OCI-LY3 (cell line): ENCODE measurements at regions not wholly inside any gene's neighbourhood (a gene's known extent, or its start where the extent isn't known, plus 50 kb on each side); places are given as distances from the start of the nearest gene placed in this dataset.

Experiments used
- H2AFZ ChIP-seq: fragments of 200-600, 300-600 bp; shearing (Covaris generic); 2 replicates; pipeline ENCODE4 v1.6.0; 2014; ENCODE audit warnings: antibody characterized with exemption, low read depth, low read length
- H3K27ac ChIP-seq: fragments of 200-600, 300-600 bp; sonication (generic); 2 replicates; pipeline ENCODE4 v1.5.1; 2014; ENCODE audit warnings: mild to moderate bottlenecking, low read length, moderate library complexity, mixed read lengths
- H3K27me3 ChIP-seq: fragments of 200-600, 300-600 bp; sonication (generic); 2 replicates; pipeline ENCODE4 v1.6.1; 2014; ENCODE audit warnings: low read depth, low read length, mixed read lengths
- H3K36me3 ChIP-seq: fragments of 200-600, 300-600 bp; sonication (generic); replicated peaks from 2 replicates; pipeline ENCODE3; 2014; ENCODE audit warnings: low read depth, low read length, mixed read lengths
- H3K4me1 ChIP-seq: fragments of 300-600, 200-600 bp; sonication (generic); 2 replicates; pipeline ENCODE4 v1.6.1; 2014; ENCODE audit warnings: low read length, mixed read lengths
- H3K4me2 ChIP-seq: fragments of 200-600, 300-600 bp; sonication (generic); 2 replicates; pipeline ENCODE4 v1.6.1; 2014; ENCODE audit warnings: low read length, mixed read lengths
- H3K4me3 ChIP-seq: fragments of 300-600, 200-600 bp; sonication (generic); 2 replicates; pipeline ENCODE4 v1.5.1; 2014; ENCODE audit warnings: antibody characterized with exemption, mild to moderate bottlenecking, low read length, moderate library complexity
- H3K79me2 ChIP-seq: fragments of 300-600, 200-600 bp; shearing (Covaris generic); 2 replicates; pipeline ENCODE4 v1.6.1; 2014; ENCODE audit warnings: mild to moderate bottlenecking, low read length, mixed read lengths
- H3K9ac ChIP-seq: fragments of 300-600, 200-600 bp; shearing (Covaris generic); 2 replicates; pipeline ENCODE4 v1.6.0; 2014; ENCODE audit warnings: mild to moderate bottlenecking, low read length, moderate library complexity
- H3K9me3 ChIP-seq: fragments of 200-600, 300-600 bp; shearing (Covaris generic); 2 replicates; pipeline ENCODE4 v1.6.1; 2014; ENCODE audit warnings: low read length, mixed read lengths; ENCODE audit not compliant: insufficient read depth
- H4K20me1 ChIP-seq: fragments of 200-600, 300-600 bp; sonication (generic); 2 replicates; pipeline ENCODE4 v1.6.1; 2016; ENCODE audit warnings: low read length, mixed read lengths; ENCODE audit not compliant: insufficient read depth
- EZH2phosphoT487 ChIP-seq: fragments of 200-600 bp; shearing (Covaris generic); IDR thresholded peaks from 2 replicates; pipeline ENCODE4 v1.6.1; 2018; ENCODE audit warnings: antibody characterized with exemption, mixed run types, low read depth
- TF ChIP-seq, protein P1 (sequence below): fragments of 200-600, 300-600 bp; sonication (generic); IDR thresholded peaks from 2 replicates; pipeline ENCODE4 v1.5.1; 2014; ENCODE audit warnings: antibody characterized with exemption, low read length, low read depth

DNA sequence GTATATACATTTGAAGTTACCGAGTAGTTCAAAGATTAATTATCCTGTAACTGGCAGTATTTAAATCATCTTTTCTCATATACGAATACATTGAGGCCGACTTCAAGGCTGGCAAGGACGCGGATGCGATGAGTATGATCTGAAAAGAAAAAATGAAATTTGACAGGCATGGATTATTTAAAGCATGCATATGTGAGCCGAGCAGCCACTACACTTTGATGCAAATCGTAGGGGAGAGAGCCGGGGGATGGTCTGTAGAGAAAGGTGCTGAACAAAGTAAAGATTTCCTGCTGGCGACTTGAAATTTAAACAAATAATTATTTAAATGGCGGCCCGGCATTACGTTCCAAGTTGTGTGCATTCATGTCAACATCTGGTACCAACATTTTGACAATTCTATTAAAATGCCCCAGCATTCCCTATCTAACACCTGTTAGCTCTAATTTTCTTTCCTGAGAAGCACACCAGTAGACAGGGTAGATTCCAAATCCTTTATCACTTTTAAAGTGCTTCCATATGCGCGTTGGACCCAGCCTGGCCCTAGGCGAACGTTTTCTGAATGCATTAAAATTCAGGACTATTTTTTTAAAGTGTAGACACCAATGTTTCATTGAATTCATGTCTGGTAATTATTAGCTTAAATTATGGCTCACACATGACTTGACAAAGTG is 188.7 kb downstream of the EMX2 start:
- H3K79me2 ChIP-seq = no peaks in the 10 kb centered on the region
- TF ChIP-seq, protein P1, sequence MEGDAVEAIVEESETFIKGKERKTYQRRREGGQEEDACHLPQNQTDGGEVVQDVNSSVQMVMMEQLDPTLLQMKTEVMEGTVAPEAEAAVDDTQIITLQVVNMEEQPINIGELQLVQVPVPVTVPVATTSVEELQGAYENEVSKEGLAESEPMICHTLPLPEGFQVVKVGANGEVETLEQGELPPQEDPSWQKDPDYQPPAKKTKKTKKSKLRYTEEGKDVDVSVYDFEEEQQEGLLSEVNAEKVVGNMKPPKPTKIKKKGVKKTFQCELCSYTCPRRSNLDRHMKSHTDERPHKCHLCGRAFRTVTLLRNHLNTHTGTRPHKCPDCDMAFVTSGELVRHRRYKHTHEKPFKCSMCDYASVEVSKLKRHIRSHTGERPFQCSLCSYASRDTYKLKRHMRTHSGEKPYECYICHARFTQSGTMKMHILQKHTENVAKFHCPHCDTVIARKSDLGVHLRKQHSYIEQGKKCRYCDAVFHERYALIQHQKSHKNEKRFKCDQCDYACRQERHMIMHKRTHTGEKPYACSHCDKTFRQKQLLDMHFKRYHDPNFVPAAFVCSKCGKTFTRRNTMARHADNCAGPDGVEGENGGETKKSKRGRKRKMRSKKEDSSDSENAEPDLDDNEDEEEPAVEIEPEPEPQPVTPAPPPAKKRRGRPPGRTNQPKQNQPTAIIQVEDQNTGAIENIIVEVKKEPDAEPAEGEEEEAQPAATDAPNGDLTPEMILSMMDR = no peak
- TF ChIP-seq EZH2phosphoT487 = no peak
- no peaks in the 10 kb centered on the region; the same call in 1 of the 2 replicates for H3K27me3 ChIP-seq
- no peak overlapping the region for H3K9ac ChIP-seq
- no peak overlapping the region for H2AFZ ChIP-seq
- H3K27ac ChIP-seq = no peak overlapping the region
- H4K20me1 ChIP-seq = no peaks in the 10 kb centered on the region
- H3K4me2 ChIP-seq = no peak overlapping the region
- H3K4me3 ChIP-seq = no peak overlapping the region
- H3K36me3 ChIP-seq = no peaks in the 10 kb centered on the region
- H3K9me3 ChIP-seq = no peaks in the 10 kb centered on the region
- no peaks in the 10 kb centered on the region for H3K4me1 ChIP-seq

DNA sequence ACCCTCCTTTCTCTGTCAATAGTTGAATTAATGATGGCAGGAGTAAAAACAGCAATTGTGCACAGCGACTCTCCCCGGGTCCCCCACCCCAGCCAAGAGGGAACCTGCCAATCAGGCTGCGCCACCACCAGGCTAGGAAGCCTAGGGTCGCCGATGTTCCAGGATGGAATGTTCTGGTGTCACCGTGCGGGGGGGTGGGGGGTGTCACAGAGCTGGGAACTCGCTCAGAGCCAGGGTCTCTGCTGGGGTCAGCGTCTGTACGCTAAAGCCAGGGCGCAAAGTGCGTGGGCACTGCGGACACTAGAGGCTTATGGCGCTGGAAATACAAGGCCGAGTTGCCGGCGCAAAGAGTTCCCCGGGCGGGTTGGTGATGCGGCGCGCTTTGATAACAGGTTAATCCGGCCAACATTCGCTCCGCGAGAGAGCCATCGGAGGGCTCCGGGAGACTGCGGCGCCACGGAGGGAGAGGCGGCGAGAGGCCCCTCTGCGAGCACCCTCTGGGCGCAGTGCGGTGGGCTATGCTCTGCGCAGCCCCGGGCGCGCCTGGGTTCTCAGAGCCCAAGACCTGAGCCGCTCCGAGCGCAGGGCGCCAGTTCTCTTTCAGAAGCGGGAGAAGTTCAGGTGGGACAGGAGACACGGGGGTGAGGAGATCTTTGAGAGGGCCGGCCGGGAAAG is 192.3 kb downstream of the EMX2 start:
- H3K9me3 ChIP-seq = no peaks in the 10 kb centered on the region
- H3K4me1 ChIP-seq = no peaks in the 10 kb centered on the region
- H3K4me3 ChIP-seq = no peak overlapping the region
- H3K27ac ChIP-seq = no peak overlapping the region
- no peaks in the 10 kb centered on the region for H3K79me2 ChIP-seq
- H3K36me3 ChIP-seq = no peaks in the 10 kb centered on the region
- TF ChIP-seq, protein P1 = no peak
- no peak for TF ChIP-seq EZH2phosphoT487
- H4K20me1 ChIP-seq = no peaks in the 10 kb centered on the region
- no peak overlapping the region for H2AFZ ChIP-seq
- no peak overlapping the region for H3K9ac ChIP-seq
- H3K4me2 ChIP-seq = no peak overlapping the region
- no peaks in the 10 kb centered on the region; the same call in 1 of the 2 replicates for H3K27me3 ChIP-seq

DNA sequence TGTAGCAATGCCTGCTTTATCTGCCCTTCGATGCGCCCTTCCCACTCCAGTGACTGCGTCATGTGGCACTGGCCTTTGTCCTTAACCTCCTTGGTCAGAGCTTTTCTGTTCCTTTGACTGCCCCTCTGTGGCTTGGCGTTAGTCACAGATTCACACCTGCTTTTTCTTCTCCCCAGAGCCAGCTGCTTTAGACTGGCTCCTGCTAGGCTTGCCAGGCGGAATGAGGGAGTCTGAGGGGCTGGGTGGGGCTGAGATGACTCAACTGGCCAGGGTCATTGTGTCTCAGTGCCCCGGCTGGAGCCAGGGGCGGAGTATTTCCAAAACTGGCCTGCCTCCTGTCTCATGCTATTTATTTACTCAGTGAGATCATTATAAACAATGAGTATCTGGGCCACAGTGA is 194.1 kb downstream of the EMX2 start:
- Histone ChIP-seq H3K27ac (no peak overlapping the region), H4K20me1 (no peaks in the 10 kb centered on the region), H3K36me3 (no peaks in the 10 kb centered on the region), H3K4me3 (no peak overlapping the region), H3K9ac (no peak overlapping the region), H3K4me1 (no peaks in the 10 kb centered on the region), H3K4me2 (no peak overlapping the region), H3K27me3 (no peaks in the 10 kb centered on the region; the same call in 1 of the 2 replicates), H3K9me3 (no peaks in the 10 kb centered on the region), H3K79me2 (no peaks in the 10 kb centered on the region), H2AFZ (no peak overlapping the region)
- no peak for TF ChIP-seq EZH2phosphoT487
- TF ChIP-seq, protein P1 = no peak

DNA sequence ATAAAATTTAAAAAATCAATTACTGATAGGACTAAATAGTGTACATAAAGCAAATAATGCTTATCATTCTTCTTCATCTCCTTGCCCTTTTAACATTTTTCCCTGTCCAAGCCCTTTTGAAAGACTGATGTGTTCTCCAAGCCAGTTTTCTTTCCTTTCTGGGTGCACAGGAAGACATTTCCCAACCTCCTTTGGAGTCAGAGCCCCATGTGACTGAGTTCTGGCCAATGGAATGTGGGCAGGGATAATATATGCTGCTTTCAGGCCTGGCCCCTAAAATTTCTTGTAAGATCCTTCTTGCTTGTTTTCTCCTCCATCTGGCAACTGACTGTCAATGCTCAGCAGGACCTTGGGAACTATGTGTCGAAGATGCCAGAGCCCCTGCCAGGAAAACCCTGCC is 197.5 kb downstream of the EMX2 start:
- no peak overlapping the region for H3K4me2 ChIP-seq
- TF ChIP-seq, protein P1 = no peak
- no peak for TF ChIP-seq EZH2phosphoT487

More for the DNA sequence above, 197.5 kb downstream of the EMX2 start:
- Histone ChIP-seq H2AFZ (no peak overlapping the region), H3K27ac (no peak overlapping the region), H3K79me2 (no peaks in the 10 kb centered on the region), H3K36me3 (no peaks in the 10 kb centered on the region), H3K4me3 (no peak overlapping the region), H3K4me1 (no peaks in the 10 kb centered on the region), H3K9ac (no peak overlapping the region), H3K9me3 (no peaks in the 10 kb centered on the region), H4K20me1 (no peaks in the 10 kb centered on the region), H3K27me3 (no peaks in the 10 kb centered on the region)
